ENCODE measurements at regions not wholly inside any gene's neighbourhood (a gene's known extent, or its start where the extent isn't known, plus 50 kb on each side); places are given as distances from the start of the nearest gene placed in this dataset.
A peak's percentile ranks its signal among the peaks of the same experiment; 100 is the strongest.

- no peak overlapping the region for H3K4me3 ChIP-seq (replicated peaks in 1 of 4; ENCODE audit: control extremely low read depth in 1 of 4, insufficient read depth in 1 of 4, low read depth in 3 of 4, low read length in 4 of 4)
- H4K20me1 ChIP-seq (ENCODE audit: control insufficient read depth, extremely low read depth, insufficient read depth, low read length): no peaks in the 10 kb centered on the region
- no peak overlapping the region for H2AFZ ChIP-seq (ENCODE audit: low read length)
- no peaks in the 10 kb centered on the region for H3K27me3 ChIP-seq (ENCODE audit: control insufficient read depth, insufficient read depth, low read length)
- H3K9ac ChIP-seq (ENCODE audit: insufficient read depth, low read length): no peak overlapping the region
- no peaks in the 10 kb centered on the region for H3K36me3 ChIP-seq (ENCODE audit: control insufficient read depth, insufficient read depth, low read length)
- TF ChIP-seq EZH2 (IDR thresholded peaks at IDR 0.05; ENCODE audit: low read length, missing control alignments): no peak
- no peak for TF ChIP-seq CTCF (conservative IDR thresholded peaks at IDR 0.05 in 1 of 2, IDR thresholded peaks at IDR 0.05 in 1 of 2; ENCODE audit: low read depth in 1 of 2, low read length in 2 of 2)
- no peak overlapping the region for H3K4me2 ChIP-seq (ENCODE audit: extremely low read depth, insufficient read depth, low read length)
- no peaks in the 10 kb centered on the region for H3K4me1 ChIP-seq (ENCODE audit: control insufficient read depth, extremely low read depth, insufficient read depth, low read length)
- H3K27ac ChIP-seq (ENCODE audit: insufficient read depth, low read length): no peak overlapping the region
- no peaks in the 10 kb centered on the region for H3K79me2 ChIP-seq (ENCODE audit: control insufficient read depth, insufficient read depth, low read length)
- DNase-seq (ENCODE audit: low read depth in 2 of 2): peak in 1 of 2 donors; percentile 68
- no peaks in the 10 kb centered on the region for H3K9me3 ChIP-seq (ENCODE audit: control insufficient read depth, insufficient read depth, low read depth, low read length)
These were observed 1109.6 kb upstream of the CADM2 start for GRCh38 chr3:83849106-83849730.

- no peak for TF ChIP-seq EZH2 (IDR thresholded peaks at IDR 0.05; ENCODE audit: low read length, missing control alignments)
- no peak for TF ChIP-seq CTCF (conservative IDR thresholded peaks at IDR 0.05 in 1 of 2, IDR thresholded peaks at IDR 0.05 in 1 of 2; ENCODE audit: low read depth in 1 of 2, low read length in 2 of 2)
These were observed 1095.4 kb upstream of the CADM2 start for GRCh38 chr3:83863380-83863779.

GRCh38 chr3:83868909-83869567 lies 1089.8 kb upstream of the CADM2 start:
- Histone ChIP-seq H3K4me1 (ENCODE audit: control insufficient read depth, extremely low read depth, insufficient read depth, low read length) (no peaks in the 10 kb centered on the region), H3K9ac (ENCODE audit: insufficient read depth, low read length) (no peak overlapping the region), H3K27me3 (ENCODE audit: control insufficient read depth, insufficient read depth, low read length) (no peaks in the 10 kb centered on the region), H4K20me1 (ENCODE audit: control insufficient read depth, extremely low read depth, insufficient read depth, low read length) (no peaks in the 10 kb centered on the region), H3K79me2 (ENCODE audit: control insufficient read depth, insufficient read depth, low read length) (no peaks in the 10 kb centered on the region), H3K27ac (ENCODE audit: insufficient read depth, low read length) (no peak overlapping the region), H3K9me3 (ENCODE audit: control insufficient read depth, insufficient read depth, low read depth, low read length) (no peaks in the 10 kb centered on the region), H3K36me3 (ENCODE audit: control insufficient read depth, insufficient read depth, low read length) (no peaks in the 10 kb centered on the region), H2AFZ (ENCODE audit: low read length) (no peak overlapping the region), H3K4me3 (replicated peaks in 1 of 4; ENCODE audit: control extremely low read depth in 1 of 4, insufficient read depth in 1 of 4, low read depth in 3 of 4, low read length in 4 of 4) (no peak overlapping the region), H3K4me2 (ENCODE audit: extremely low read depth, insufficient read depth, low read length) (no peak overlapping the region)
- TF ChIP-seq CTCF (conservative IDR thresholded peaks at IDR 0.05 in 1 of 2, IDR thresholded peaks at IDR 0.05 in 1 of 2; ENCODE audit: low read depth in 1 of 2, low read length in 2 of 2) (no peak), EZH2 (IDR thresholded peaks at IDR 0.05; ENCODE audit: low read length, missing control alignments) (no peak)
- DNase-seq (ENCODE audit: low read depth in 2 of 2): no peak

More at GRCh38 chr3:83863380-83863779, 1095.4 kb upstream of the CADM2 start:
- H3K4me3 ChIP-seq (replicated peaks in 1 of 4; ENCODE audit: control extremely low read depth in 1 of 4, insufficient read depth in 1 of 4, low read depth in 3 of 4, low read length in 4 of 4): no peak overlapping the region
- no peaks in the 10 kb centered on the region for H3K27me3 ChIP-seq (ENCODE audit: control insufficient read depth, insufficient read depth, low read length)
- DNase-seq (ENCODE audit: low read depth in 2 of 2): no peak
- no peaks in the 10 kb centered on the region for H3K4me1 ChIP-seq (ENCODE audit: control insufficient read depth, extremely low read depth, insufficient read depth, low read length)
- H3K36me3 ChIP-seq (ENCODE audit: control insufficient read depth, insufficient read depth, low read length): no peaks in the 10 kb centered on the region
- H3K27ac ChIP-seq (ENCODE audit: insufficient read depth, low read length): no peak overlapping the region
- no peak overlapping the region for H2AFZ ChIP-seq (ENCODE audit: low read length)
- H3K4me2 ChIP-seq (ENCODE audit: extremely low read depth, insufficient read depth, low read length): no peak overlapping the region
- no peaks in the 10 kb centered on the region for H3K9me3 ChIP-seq (ENCODE audit: control insufficient read depth, insufficient read depth, low read depth, low read length)
- H3K9ac ChIP-seq (ENCODE audit: insufficient read depth, low read length): no peak overlapping the region
- H4K20me1 ChIP-seq (ENCODE audit: control insufficient read depth, extremely low read depth, insufficient read depth, low read length): no peaks in the 10 kb centered on the region
- no peaks in the 10 kb centered on the region for H3K79me2 ChIP-seq (ENCODE audit: control insufficient read depth, insufficient read depth, low read length)

Data from fibroblast of lung (primary cell).